ENCODE measurements at regions not wholly inside any gene's neighbourhood (a gene's known extent, or its start where the extent isn't known, plus 50 kb on each side); places are given as distances from the start of the nearest gene placed in this dataset.

- no peak for TF ChIP-seq POLR2A (IDR thresholded peaks at IDR 0.05)
- TF ChIP-seq CTCF (IDR thresholded peaks at IDR 0.05) = no peak
These were observed 341.2 kb upstream of the SLC14A2 start for GRCh38 chr18:45274026-45274425.
